ENCODE measurements at regions not wholly inside any gene's neighbourhood (a gene's known extent, or its start where the extent isn't known, plus 50 kb on each side); places are given as distances from the start of the nearest gene placed in this dataset.

GRCh38 chr5:2135354-2135753, 252.6 kb upstream of the IRX4 start:
- no peak for DNase-seq

- no peak for DNase-seq
Observed at GRCh38 chr5:2134543-2135292, 252.0 kb upstream of the IRX4 start.

DNA sequence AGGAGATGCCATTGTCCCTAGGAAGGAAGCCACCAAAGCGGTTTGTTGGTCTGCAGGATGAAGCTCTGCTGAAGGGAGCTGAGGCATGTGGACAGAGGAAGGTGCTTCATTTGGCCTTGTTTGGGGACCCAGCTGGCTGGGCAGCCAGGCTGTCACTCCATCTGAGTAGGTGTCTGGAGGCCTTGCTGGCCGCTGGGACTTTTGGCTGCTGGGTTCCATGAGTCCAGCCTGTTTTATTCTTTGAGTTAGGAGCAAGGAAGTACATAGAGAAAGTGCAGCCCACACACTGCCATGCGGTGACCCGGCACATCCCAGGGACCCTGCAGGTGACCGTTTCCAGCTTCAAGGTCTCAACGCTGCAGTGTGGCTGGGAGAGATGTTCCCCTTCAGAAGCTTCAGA, 251.2 kb upstream of the IRX4 start:
- no peak for DNase-seq

DNA sequence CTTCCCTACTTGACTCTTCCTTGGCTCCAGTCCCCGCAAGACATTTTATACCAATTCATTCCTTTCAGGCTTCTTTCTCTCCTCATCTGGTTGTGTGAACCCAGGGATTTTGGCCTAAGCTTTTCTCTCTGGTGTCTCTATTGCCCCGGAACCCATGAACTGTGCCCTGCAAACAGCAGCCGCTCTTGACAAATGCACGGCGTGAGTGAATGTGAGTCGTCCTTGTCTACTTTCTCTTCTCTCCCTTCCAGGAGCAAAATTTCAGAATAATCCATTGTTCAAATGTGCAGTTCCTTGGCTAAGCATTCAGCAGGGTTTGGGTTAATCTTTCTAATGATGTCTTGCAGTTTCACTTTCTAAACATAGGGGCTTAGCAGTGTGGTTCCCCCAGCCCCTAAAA, 250.4 kb upstream of the IRX4 start:
- no peak for DNase-seq

GRCh38 chr5:2132497-2132847, 249.7 kb upstream of the IRX4 start:
- DNase-seq, result no peak

- DNase-seq, result no peak
Observed at GRCh38 chr5:2131826-2132496, 249.2 kb upstream of the IRX4 start.

- no peak for DNase-seq
Observed at GRCh38 chr5:2131196-2131595, 248.5 kb upstream of the IRX4 start.

- DNase-seq, result no peak
Observed at GRCh38 chr5:2130361-2130760, 247.6 kb upstream of the IRX4 start.

GRCh38 chr5:2129568-2130272, 247.0 kb upstream of the IRX4 start:
- DNase-seq, result no peak

DNA sequence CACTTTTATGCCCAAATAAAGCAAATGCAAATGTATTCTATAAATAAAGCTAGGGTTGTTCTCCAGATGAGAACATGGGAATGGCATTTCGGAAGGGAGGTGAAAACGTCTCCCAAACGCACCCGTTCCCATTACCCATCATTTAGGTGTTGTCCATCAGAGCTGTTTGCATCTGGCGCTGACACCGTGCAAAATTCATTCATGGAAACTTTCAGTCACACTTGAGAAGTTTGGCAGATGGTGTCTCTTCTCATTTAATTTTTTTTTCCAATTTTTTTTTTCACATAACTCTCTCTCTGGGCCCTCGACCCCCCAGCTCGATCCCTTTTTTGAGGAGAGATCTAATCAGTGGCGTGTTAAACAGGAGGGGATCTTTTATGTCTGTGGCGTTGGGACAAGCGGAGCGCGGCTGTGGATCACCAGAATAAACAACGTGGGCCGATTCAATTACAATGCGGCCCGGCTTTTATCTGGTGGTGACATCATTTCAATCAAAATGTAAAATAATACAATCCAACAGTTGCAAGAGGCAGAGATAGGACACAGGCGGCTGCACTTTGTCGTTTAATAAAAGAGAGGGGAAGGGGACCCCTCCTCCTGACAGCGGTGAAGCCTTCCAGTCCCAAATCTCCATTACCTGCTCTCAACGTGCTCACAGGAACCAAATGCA, 246.1 kb upstream of the IRX4 start:
- DNase-seq, result no peak

DNA sequence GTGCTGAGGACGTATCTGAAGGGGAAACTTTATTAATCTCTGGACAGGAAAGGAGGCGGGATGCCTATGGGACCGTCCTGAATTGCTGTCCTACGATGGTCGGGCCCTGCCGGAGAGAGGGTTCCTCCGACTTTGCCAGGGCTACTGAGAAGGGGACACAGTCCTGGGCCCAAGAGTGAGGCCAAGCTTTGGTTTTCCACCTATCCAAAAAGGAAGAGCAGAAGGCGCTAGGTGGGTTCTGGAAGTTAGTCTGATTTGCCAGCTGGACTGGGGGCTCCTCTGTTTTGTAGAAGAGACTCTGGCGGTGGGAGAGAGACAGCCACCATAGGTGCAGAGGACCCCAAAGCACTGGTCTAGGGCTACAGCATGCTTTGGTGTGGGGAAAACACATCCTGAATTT, 243.8 kb upstream of the IRX4 start:
- no peak for DNase-seq

GRCh38 chr5:2125901-2126265, 243.2 kb upstream of the IRX4 start:
- no peak for DNase-seq

DNA sequence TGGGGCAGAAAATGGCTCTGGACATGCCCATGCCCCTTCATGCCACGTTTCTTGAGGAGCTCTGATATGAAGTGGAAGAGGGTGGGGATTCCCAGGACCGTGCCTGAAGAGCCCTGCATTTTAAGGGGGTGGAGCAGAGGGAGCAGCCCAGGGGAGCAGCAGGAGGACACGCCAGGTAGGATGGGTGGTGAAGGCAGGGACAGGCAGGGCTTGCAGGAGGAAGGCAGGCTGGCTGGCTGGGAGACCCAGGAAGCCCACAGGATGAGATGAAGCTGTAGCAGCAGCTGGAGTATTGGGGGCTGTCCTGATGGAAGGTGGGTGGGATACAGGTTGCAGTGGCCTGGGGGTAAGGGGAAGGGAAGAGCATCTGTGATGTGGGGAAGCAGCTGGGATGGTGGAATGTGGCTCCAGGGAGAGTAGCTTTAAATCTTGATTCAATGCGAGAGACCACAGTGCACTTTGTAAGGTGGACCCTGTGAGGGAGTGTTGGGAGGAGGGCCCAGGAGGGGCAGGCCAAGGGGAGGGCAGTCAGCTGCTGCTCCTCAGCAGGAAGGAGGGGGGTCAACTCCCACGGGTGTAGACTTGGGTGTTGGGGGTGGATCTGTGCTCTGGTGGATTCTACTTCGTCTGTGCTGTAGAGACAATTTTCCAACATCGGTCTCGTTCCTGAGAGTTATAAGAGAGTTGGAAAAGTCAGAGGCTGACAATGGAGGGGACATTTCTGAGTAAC, 242.6 kb upstream of the IRX4 start:
- no peak for DNase-seq

GRCh38 chr5:2124434-2125170, 241.9 kb upstream of the IRX4 start:
- DNase-seq, result no peak

GRCh38 chr5:2123874-2124273, 241.1 kb upstream of the IRX4 start:
- DNase-seq, result no peak

GRCh38 chr5:2120361-2120760, 237.6 kb upstream of the IRX4 start:
- no peak for DNase-seq

DNA sequence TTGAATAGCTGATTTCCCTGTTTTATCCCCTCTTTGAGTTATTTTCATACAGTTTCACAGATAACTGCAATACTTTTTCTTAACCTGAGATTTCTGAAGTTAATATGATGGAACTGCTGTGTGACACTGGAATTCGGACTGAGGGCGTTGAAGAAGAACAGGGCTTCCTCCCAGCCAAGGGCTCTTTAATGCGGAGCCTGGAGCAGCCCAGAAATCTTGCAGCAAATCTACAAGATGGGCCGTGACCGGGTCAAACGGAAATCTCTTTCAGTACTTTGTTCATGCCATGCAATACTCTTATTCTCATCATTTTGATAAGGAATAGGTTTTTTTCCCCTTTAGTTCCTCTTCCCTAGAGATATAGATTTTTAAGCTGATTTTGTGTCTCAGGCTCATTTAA, 236.8 kb upstream of the IRX4 start:
- no peak for DNase-seq

- DNase-seq, result no peak
Observed at GRCh38 chr5:2113348-2114131, 230.8 kb upstream of the IRX4 start.

GRCh38 chr5:2112173-2113025, 229.7 kb upstream of the IRX4 start:
- no peak for DNase-seq

GRCh38 chr5:2111569-2112105, 228.9 kb upstream of the IRX4 start:
- no peak for DNase-seq

Measured in activated CD4-positive, CD25-positive, alpha-beta regulatory T cell treated with anti-CD3 and anti-CD28 coated beads, Interleukin-2, amount 50 U/mL, for 72 hours (primary cell).